Endothelial cell of umbilical vein (primary cell): ENCODE measurements at regions not wholly inside any gene's neighbourhood (a gene's known extent, or its start where the extent isn't known, plus 50 kb on each side); places are given as distances from the start of the nearest gene placed in this dataset.

Experiments
- BruUV-seq: library from RNA; stranded (reverse); fragments of 400-500 nt; replicated peaks from 2 replicates; lab custom pipeline; 2021; lab: Mats Ljungman, UMichigan
- CTCF ChIA-PET: fragments of 300-600, 350-600 bp; sonication (Branson Sonifier 250); formaldehyde crosslinking; loops from one replicate; lab custom pipeline; 2021; ENCODE audit warnings: antibody characterized with exemption, inconsistent platforms; lab: Charles Lee
- POLR2A ChIA-PET: fragments of 300-600, 350-600 bp; sonication (Branson Sonifier 250); formaldehyde crosslinking; loops from one replicate; lab custom pipeline; 2021; ENCODE audit warnings: antibody characterized with exemption, inconsistent platforms; lab: Charles Lee
- DNase-seq: peaks from one replicate; pipeline ENCODE4 v3.0.0-alpha.2; 2011; ENCODE audit warnings: low read depth, low spot score
- FAIRE-seq: peaks from 2 replicates; lab custom pipeline; 2011; peaks lifted over from hg19 to GRCh38; lab: Jason Lieb, UNC
- H2AFZ ChIP-seq: 2 replicates; pipeline ENCODE4 v1.6.0; 2012; ENCODE audit warnings: low read depth, low read length, control low read depth, inconsistent platforms
- H3K27ac ChIP-seq: 2 replicates; pipeline ENCODE4 v1.5.1; 2011; ENCODE audit warnings: low read depth, mild to moderate bottlenecking, control low read depth, low read length, moderate library complexity; ENCODE audit not compliant: insufficient read depth
- H3K27me3 ChIP-seq, 2 experiments: 2 replicates each; pipeline versions ENCODE4 v1.6.0 to v1.6.1; 2011; ENCODE audit warnings: low read length in 2 of 2, mixed read lengths in 1 of 2; ENCODE audit not compliant: control insufficient read depth in 2 of 2, insufficient read depth in 2 of 2
- H3K36me3 ChIP-seq, 2 experiments: 2 replicates in 1 of 2; 3 replicates in 1 of 2; pipeline ENCODE4 v1.5.1; 2011; ENCODE audit warnings: low read length in 2 of 2, mild to moderate bottlenecking in 1 of 2, moderate library complexity in 1 of 2; ENCODE audit not compliant: control insufficient read depth in 2 of 2, insufficient read depth in 2 of 2; ENCODE audit errors: extremely low read depth in 1 of 2
- H3K4me1 ChIP-seq: 3 replicates; pipeline ENCODE4 v1.5.1; 2011; ENCODE audit warnings: mild to moderate bottlenecking, low read length; ENCODE audit not compliant: control insufficient read depth, insufficient read depth; ENCODE audit errors: extremely low read depth
- H3K4me2 ChIP-seq: 2 replicates; pipeline ENCODE4 v1.6.1; 2011; ENCODE audit warnings: low read length, control low read depth, mixed read lengths; ENCODE audit not compliant: insufficient read depth
- H3K4me3 ChIP-seq, 3 experiments: fragments of 200-600 bp in 1 of 3; sonication (generic), shearing (Covaris generic) in 1 of 3; replicated peaks in 1 of 3; 2 replicates each; pipeline ENCODE4 v1.5.1; 2011 to 2016; ENCODE audit warnings: control low read depth in 3 of 3, low read length in 3 of 3, mild to moderate bottlenecking in 2 of 3, inconsistent platforms in 1 of 3, low read depth in 1 of 3, moderate library complexity in 1 of 3; ENCODE audit not compliant: insufficient read depth in 1 of 3
- H3K79me2 ChIP-seq: 2 replicates; pipeline ENCODE4 v1.6.0; 2012; ENCODE audit warnings: low read length, inconsistent platforms; ENCODE audit not compliant: control insufficient read depth, insufficient read depth
- H3K9ac ChIP-seq: replicated peaks from 2 replicates; pipeline ENCODE3; 2011; ENCODE audit warnings: low read length, control low read depth; ENCODE audit not compliant: insufficient read depth; ENCODE audit errors: extremely low read depth
- H3K9me1 ChIP-seq: replicated peaks from 3 replicates; pipeline ENCODE4 v1.6.0; 2011; ENCODE audit warnings: mild to moderate bottlenecking, low read length; ENCODE audit not compliant: control insufficient read depth, insufficient read depth; ENCODE audit errors: extremely low read depth
- H3K9me3 ChIP-seq: replicated peaks from 2 replicates; pipeline ENCODE4 v1.5.1; 2012; ENCODE audit warnings: low read length, inconsistent platforms; ENCODE audit not compliant: control insufficient read depth, insufficient read depth
- H4K20me1 ChIP-seq: replicated peaks from 2 replicates; pipeline ENCODE3; 2011; ENCODE audit warnings: mild to moderate bottlenecking, low read length; ENCODE audit not compliant: control insufficient read depth, insufficient read depth; ENCODE audit errors: extremely low read depth
- CTCF ChIP-seq, 2 donors: IDR thresholded peaks; 1 replicate in 1 of 2; 2 replicates in 1 of 2; pipeline ENCODE4 v1.5.1; 2011; ENCODE audit warnings: low read length in 2 of 2, mild to moderate bottlenecking in 2 of 2, moderate library complexity in 2 of 2, control low read depth in 1 of 2, inconsistent platforms in 1 of 2, low read depth in 1 of 2; ENCODE audit not compliant: insufficient read depth in 1 of 2; ENCODE audit errors: extremely low read depth in 1 of 2
- EZH2 ChIP-seq: IDR thresholded peaks from 2 replicates; pipeline ENCODE4 v1.6.1; 2012; ENCODE audit warnings: borderline replicate concordance, low read depth, mild to moderate bottlenecking, moderate library complexity, low read length, inconsistent platforms; ENCODE audit not compliant: severe bottlenecking
- FOS ChIP-seq: IDR thresholded peaks from 2 replicates; pipeline ENCODE4 v1.6.1; 2011; ENCODE audit warnings: mild to moderate bottlenecking, low read length, moderate library complexity, borderline replicate concordance; ENCODE audit not compliant: insufficient read depth
- GATA2 ChIP-seq: IDR thresholded peaks from 2 replicates; pipeline ENCODE4 v1.7.0; 2011; ENCODE audit warnings: low read depth, mild to moderate bottlenecking, moderate library complexity, mixed read lengths, low read length; ENCODE audit not compliant: insufficient read length, insufficient read depth
- JUN ChIP-seq: IDR thresholded peaks from 2 replicates; pipeline ENCODE4 v1.6.1; 2011; ENCODE audit warnings: borderline replicate concordance, low read depth; ENCODE audit not compliant: insufficient read length, insufficient read depth
- MAX ChIP-seq: IDR thresholded peaks from 2 replicates; pipeline ENCODE4 v1.6.1; 2011; ENCODE audit not compliant: insufficient read depth, insufficient read length
- MYC ChIP-seq: IDR thresholded peaks from one replicate; pipeline ENCODE4 v1.6.1; 2011; ENCODE audit warnings: mild to moderate bottlenecking, low read depth, low read length
- POLR2A ChIP-seq: IDR thresholded peaks from 2 replicates; pipeline ENCODE4 v1.6.1; 2012; ENCODE audit warnings: low read depth, mild to moderate bottlenecking, control low read depth, low read length
- POLR2AphosphoS5 ChIP-seq: IDR thresholded peaks from 2 replicates; pipeline ENCODE4 v1.6.1; 2012; ENCODE audit warnings: low read depth, mild to moderate bottlenecking, control low read depth, low read length, moderate library complexity; ENCODE audit not compliant: insufficient read depth
- dilution Hi-C: fragments of 300-500 bp; cut with MboI; formaldehyde crosslinking; loops from one replicate; pipeline ENCODE4 v1.15.0; 2019; ENCODE audit warnings: low sequenced_read_pairs; ENCODE audit not compliant: extremely low pct_ligation_motif_present
- intact Hi-C: fragments of 100-400 bp; cut with micrococcal nuclease; formaldehyde crosslinking; loops from one replicate; pipeline ENCODE4 v1.10.0; 2022

GRCh38 chr2:226660124-226660523 lies 139.5 kb downstream of the IRS1 start:
- Histone ChIP-seq H3K4me3 (no peak overlapping the region), H4K20me1 (no peaks in the 10 kb centered on the region), H2AFZ (no peak overlapping the region), H3K4me2 (no peak overlapping the region), H3K9me1 (no peaks in the 10 kb centered on the region), H3K27me3 (peaks cover 11 to 20% of the 10 kb centered on the region in 2 experiments), H3K4me1 (no peaks in the 10 kb centered on the region), H3K79me2 (no peaks in the 10 kb centered on the region), H3K9me3 (no peaks in the 10 kb centered on the region), H3K27ac (no peak overlapping the region), H3K9ac (no peak overlapping the region), H3K36me3 (no peaks in the 10 kb centered on the region)
- DNase-seq = no peak
- CTCF ChIA-PET = no interaction called here
- BruUV-seq = no TSS peak
- intact Hi-C loops = no loop called here
- no peak for FAIRE-seq
- dilution Hi-C loops = no loop called here
- POLR2A ChIA-PET = no interaction called here
- no peak for TF ChIP-seq MAX
- TF ChIP-seq GATA2 = no peak

- H3K9me1 ChIP-seq = no peaks in the 10 kb centered on the region
- DNase-seq (no peak), FAIRE-seq (no peak)
- ChIA-PET CTCF (no interaction called here), POLR2A (no interaction called here)
- H4K20me1 ChIP-seq = no peaks in the 10 kb centered on the region
- no peak overlapping the region for H3K27ac ChIP-seq
- no peak overlapping the region for H3K4me2 ChIP-seq
- intact Hi-C loops (loop anchor here (5.0 to 10.0 kb wide), 2 partner anchors 285 to 612 kb away; no protein-coding TSS in a partner anchor), dilution Hi-C loops (no loop called here)
- H3K4me1 ChIP-seq = no peaks in the 10 kb centered on the region
- no peak overlapping the region for H3K4me3 ChIP-seq
- no peak overlapping the region for H3K9ac ChIP-seq
- H3K9me3 ChIP-seq = no peaks in the 10 kb centered on the region
- no peak overlapping the region for H2AFZ ChIP-seq
- no peaks in the 10 kb centered on the region for H3K36me3 ChIP-seq
- no peaks in the 10 kb centered on the region for H3K79me2 ChIP-seq
- H3K27me3 ChIP-seq = peaks cover 12 to 23% of the 10 kb centered on the region in 2 experiments
- TF ChIP-seq CTCF (IDR thresholded peaks at IDR 0.05; ENCODE audit: extremely low read depth in 1 of 2, insufficient read depth in 1 of 2, low read depth in 1 of 2, low read length in 2 of 2) (no peak), GATA2 (no peak), EZH2 (no peak), MAX (no peak), JUN (no peak), MYC (no peak), FOS (no peak), POLR2AphosphoS5 (no peak), POLR2A (no peak)
- no TSS peak for BruUV-seq
Measured at GRCh38 chr2:226659410-226659809, 140.2 kb downstream of the IRS1 start.
